ENCODE measurements at regions not wholly inside any gene's neighbourhood (a gene's known extent, or its start where the extent isn't known, plus 50 kb on each side); places are given as distances from the start of the nearest gene placed in this dataset.
"Not testable (repeated sequence)": the region's sequence is repeated elsewhere in the genome, so short reads cannot be mapped to it uniquely, and the experiment has no call there.

DNA sequence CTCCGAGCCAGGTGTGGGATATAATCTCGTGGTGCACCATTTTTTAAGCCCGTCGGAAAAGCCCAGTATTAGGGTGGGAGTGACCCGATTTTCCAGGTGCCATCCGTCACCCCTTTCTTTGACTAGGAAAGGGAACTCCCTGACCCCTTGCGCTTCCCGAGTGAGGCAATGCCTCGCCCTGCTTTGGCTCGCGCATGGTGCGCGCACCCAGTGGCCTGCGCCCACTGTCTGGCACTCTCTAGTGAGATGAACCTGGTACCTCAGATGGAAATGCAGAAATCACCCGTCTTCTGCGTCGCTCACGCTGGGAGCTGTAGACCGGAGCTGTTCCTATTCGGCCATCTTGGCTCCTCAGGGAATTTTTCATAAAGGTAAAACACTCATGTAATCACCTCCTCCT is 63.9 kb downstream of the RWDD3 start:
- DNase-seq, result not testable (repeated sequence)

DNA sequence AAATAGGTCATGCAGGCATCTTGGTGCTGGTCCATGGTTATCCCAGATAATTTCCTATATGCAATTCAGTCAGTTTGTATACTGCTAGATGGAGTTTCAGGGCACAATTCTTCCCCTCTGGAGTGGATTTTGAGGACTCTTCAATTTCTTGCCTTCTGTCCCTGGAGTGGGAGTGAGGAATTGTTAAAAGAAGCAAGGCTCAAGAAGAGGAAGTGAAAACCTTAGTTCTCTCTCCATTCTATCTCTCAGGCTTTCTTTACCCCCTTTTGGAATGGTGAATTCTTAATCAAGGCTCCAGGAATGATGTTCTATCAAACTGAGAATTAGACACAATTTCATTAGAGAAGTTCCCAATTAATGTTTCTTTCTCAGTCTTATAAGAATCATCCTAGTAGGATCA is 67.1 kb downstream of the RWDD3 start:
- no peak for DNase-seq

DNA sequence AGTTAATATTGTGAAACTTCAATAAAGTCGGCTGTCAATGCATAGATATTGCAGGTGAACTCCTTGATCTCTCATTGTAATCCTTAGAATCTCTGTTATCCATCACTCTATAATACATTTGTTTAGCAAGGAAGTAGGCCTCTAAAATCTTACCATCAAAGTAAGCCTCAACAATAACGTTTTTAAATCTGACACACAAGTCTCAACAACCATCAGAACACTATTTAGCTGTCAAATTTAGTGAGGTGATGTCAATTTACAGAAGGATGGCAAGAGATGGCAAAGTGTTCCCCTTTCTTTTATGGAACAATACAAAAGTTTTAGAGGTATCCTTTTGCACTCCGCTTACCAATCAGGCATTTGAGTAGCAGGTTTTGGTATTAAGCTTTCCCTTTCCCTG is 67.6 kb downstream of the RWDD3 start:
- no peak for DNase-seq

DNA sequence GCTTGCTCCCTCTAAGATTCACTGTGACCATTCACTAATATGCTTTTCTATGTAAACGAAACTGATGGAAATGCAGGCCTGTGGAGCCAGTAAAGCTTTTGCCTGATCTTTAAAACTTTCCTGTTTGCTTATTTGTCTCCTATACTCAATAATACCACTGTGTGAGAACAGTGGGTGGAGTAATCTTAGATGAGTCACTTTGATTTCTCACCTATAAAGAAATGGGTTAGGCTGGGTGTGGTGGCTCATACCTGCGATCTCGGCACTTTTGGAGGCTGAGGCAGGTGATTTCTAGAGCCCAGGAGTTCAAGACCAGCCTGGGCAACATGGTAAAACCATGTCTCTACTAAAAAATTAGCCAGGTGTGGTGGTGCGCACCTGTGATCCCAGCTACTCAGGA is 70.8 kb downstream of the RWDD3 start:
- no peak for DNase-seq

DNA sequence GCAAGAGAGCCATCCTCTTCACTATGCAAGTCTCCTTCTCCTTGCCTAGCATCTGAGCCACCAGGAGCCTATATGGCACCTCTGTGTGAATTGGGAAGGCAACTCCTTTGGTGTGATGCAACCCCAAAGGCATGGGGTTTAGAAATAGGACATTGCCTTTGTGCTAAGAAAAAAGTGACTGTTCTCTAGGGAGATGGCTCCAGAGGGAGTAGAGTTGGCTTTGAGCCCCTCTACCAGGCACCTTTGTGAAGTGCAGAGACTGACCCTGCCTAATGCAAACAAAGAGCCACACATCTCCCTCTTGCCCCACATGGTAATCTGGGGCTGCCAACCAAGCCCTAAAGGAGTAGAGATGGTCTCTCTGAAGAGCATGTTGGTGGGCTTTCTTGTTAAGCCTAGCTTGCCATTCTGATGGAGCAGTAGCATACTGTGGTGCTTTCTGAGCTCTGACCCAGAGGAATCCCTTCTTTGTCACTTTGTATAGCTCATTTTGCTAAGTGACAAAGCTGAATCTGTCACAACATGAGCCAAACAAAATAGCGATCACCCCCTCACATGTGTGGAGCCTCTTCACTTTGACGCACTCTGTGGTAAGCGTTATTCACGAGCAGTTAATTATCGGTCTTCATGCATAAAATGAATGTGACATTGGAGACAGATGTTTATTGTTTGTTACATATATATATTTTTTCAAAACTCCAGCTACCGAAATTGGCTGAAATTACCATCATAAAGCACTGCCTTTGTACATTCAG is 74.4 kb downstream of the RWDD3 start:
- DNase-seq, result no peak

DNA sequence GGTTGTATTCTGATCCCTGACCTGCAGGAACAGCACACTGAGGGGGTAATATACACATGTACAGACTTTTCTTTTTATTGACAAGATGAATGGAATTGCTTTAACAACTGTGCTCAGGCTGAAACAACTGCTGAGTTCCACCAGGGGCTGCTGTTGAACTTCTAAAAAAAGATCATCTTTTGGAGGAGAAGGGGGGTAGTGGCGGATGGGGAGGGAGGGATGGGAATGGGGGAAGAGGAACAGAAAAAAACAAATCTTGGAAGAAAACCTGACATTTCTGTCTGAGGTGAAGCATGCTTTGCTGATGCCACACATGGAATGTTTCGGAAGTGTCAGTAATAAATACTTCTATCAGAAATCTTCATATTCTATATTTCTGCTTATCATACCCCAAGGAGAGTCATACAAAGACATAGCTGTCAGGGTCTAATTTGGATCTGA is 75.0 kb downstream of the RWDD3 start:
- DNase-seq, result no peak

DNA sequence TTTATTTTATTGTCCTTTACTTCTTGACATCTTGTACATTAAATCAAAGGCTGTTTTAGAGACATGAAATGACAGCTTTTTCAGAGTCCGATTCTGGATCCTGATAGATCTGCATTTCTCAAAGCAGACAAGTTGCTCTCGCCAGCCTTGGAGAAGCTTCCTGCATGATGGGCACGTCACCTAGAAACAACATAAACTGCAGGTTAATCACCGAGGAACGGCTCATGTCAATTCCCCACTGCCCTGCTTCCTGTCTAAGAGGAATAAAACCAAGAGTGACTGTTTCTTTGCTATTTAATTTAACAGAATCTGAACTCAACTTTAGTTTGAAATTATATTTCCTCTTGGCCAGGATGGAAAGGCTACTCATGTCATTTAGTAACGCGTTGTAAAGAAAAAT is 77.0 kb downstream of the RWDD3 start:
- DNase-seq, result no peak

DNA sequence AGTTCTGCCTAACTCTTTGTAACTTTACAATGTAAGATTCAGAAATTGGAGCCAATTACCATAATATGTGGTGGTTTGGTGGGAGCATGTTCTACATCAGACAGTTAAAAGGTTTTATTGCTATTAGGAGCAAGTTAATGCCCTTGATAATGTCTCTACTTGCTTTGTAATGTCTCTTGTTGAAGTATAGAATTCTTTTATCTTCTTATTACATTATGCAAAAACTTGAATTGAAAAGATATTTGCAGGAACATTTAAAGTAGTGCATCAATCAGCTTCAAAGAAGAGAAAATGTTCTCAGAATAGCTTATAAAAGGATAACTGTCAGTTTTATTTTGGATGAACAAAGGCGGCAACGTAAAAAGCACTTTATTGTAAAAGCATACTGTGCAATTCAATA is 77.8 kb downstream of the RWDD3 start:
- no peak for DNase-seq

DNA sequence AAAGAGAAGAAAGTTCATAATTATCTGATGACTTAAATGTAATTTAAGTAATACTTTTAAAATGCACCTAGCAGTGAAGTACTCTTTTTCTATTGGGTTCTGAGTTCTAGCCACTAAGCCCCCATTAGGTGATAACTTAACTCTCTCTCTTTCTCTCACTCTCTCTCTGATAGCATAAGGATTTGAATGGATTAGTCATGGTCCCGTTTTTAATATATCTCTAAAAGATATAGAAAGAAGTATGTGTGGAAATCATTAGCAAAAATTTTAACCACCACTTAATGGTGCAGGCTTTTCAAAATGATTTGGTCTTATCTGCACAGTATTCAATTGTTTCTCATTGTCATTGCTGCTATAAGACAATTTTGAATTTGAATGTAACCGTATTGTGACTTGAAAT is 78.2 kb downstream of the RWDD3 start:
- DNase-seq, result no peak

DNA sequence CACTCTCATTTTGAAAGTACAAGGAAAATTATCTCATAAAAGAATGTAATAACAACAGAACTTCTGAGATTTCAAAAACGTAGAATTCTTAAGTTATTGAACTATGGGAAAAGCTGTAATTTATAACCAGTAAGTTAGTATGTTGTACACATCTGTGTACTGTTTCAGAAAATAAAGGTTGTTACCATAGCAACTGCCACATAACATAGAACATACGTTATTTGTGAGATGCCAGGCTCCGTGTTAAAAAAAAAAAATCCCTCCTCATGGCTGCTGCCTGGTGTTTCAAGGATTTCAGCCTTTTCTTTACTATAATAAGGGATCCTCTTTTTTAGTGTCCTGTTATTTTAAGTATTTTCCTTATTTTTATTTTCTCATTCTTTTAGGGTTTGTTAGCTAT is 79.5 kb downstream of the RWDD3 start:
- DNase-seq, result no peak

DNA sequence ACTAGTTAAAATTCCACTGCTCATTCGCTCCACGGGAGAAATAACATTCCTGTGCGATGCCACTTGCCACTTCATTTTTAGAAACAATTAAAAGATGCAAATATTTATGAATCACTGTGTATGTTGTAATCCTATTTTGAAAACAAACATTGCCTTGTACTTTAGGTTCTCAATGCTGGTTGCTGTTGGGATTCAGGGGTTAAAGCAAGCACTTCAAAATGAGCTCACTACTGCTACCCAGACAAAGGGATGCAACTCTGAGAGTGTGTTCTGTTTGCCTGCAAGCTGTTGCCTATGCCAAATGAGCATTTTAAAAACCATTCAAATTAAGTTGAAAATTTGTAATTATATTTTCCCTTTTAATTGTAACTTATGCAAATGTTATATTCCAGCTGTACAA is 87.5 kb downstream of the RWDD3 start:
- no peak for DNase-seq

DNA sequence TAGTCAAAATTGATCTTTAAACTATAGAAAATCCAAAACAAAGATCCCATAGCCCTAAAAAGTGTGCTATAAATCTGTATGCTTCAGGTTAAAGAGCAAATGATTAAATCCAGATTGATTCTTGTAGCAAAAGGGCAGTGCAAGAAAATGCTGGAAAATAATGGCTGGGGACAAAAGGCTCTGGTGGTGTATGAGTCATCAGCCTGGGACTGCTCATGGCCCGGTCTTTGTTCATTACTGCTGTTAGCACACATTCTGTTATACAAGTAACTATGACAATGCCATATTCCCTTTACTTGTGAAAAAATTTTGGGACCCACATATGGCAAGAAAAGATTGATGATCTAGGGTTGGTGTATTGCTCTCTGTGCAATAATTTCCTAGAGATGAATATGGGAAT is 89.1 kb downstream of the RWDD3 start:
- no peak for DNase-seq

DNA sequence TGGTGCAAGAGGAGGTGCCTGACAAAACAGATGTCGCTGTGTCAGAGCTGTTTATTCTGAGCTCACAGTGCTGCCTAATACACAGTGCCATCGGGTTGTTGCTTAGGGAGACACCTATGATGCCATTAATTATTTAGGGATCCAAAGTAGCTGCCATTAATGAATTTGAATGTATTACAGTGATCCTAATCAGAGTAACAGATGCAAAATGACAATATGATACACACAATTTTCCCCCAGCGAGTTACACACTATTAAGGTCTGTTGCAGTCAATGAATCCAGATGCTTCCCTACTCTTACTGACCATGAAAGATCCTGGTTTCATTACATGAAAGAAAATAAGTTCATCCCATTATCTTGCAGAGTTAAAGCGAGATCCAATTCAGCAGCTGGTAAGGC is 91.3 kb downstream of the RWDD3 start:
- no peak for DNase-seq

DNA sequence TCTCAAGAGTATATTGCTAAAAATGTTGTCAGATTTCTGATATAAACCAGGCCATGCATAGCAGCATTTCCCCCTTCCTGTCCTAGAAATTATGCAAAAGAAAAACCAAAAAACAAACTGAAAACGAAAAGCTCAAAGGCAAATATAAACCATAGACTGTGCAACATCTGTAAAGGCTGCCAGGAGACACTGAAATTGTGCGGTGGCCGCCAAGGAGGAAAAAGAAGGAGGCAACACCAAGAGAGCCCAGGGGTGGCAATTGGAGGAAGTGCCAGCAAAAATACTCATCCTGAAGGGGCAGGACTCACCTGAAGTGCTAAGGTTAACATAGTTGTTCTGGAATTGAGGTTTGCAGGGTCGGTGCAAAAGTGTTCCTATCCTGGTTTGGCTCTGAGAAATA is 92.0 kb downstream of the RWDD3 start:
- DNase-seq, result no peak

DNA sequence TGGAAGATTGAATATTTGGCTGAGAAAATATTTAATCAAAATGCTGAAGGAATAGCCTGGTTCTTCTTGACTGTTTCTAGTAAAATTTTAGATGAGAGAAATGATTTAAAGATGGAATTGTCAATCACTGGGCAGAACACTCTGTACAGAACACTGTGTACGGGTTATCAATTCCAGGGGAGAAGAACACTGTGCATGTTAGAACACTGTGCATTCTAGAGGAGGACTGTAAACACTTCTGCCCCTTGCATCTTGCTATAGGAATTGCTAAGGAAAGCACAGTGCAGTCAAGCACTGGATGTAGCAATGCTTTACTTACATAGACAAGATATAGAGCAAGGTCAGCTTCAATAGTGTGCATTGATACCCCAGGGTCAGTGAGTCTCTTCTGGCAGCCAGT is 98.7 kb downstream of the RWDD3 start:
- DNase-seq, result no peak

DNA sequence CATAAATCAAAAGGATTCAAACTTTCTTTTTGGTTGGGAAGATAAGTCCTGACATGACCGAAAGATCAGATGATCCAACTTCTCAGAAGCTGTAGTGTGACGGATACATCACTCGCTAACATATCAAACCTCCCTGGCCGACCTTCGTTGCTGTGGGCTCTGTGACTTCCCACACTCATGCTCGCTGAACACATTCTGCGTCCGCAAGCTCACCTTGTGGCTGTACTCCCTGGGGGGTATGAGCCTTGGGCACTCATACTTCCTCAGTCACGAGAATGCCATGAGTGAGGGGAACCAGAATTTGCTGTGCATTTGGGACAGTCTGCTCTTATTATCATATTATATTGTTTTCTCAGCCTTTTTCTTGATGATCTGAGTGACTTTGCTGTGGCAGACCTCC is 105.4 kb downstream of the RWDD3 start:
- no peak for DNase-seq

DNA sequence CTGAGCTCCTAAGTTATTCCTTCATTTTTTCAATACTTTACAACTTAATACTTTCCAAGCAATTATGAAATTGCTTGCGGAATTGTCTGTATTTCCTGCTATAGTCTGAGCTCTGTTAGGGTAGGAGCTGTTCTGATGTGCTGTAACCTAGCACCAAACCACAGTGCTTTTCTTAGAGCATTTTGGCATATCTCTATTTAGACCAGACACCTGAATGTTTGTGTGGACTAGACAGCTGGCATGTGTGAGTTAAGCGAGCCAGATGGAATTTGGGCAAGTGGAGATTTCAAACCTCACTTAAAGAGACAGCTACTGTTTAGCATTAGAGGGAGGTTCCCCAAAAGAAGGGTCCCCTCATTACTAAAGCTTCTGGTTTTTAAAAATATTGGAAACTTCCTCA is 106.1 kb downstream of the RWDD3 start:
- no peak for DNase-seq

DNA sequence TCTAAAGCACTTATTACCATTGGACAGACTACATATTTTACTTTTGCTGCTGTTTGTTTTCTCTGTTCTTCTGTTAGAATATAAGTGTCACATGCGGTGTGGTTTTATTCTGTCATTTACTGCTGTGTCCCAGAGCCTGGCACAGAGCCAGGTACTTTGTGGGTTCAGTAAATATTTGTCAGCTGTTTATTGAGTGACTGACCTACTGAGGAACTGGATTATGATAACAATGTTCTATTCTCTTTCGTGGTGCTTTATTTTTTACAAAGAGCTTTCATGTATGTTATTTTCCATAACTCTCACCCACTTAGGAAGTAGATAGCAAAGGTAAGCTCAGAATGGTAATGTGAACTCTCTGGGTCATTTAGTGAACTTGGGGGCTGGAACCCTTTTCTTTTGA is 118.8 kb downstream of the RWDD3 start:
- DNase-seq, result no peak

DNA sequence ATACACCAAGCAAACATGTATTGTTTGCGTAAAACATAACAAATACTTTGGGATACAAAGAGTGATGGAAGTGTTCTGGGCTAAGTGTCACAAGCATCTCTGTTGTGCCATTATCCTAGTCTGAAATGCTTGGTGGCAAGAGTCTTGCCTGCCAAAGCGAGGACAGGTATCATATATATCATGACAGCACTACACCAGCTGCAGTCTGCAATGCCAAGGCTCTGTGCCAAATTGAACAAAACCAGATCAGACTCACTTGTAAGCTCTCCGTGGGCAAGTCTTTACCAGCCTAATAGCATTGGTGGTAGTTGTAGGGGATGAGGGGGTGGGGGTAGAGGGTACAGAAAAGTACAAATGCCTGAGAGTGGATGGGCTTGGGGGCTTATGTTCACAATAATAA is 119.2 kb downstream of the RWDD3 start:
- no peak for DNase-seq

DNA sequence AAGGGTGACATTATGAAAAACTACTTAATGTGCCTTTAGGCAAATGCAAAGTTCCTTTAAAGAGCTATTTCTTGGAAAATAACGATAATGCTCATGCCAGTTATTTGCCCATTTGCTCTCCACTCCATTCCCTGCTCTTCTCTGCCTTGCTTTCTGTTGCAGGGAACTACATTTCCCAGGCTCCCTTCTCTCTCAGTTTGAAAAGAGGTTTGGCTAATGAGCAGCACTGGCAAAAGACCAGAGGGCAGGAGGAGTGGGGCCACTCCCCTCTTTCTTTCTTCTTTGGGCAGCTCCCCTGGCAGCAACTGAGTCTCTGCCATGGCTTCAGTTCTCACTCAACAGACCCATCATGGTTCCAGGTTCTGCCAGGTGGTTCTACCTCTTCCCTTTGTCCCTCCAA is 130.5 kb downstream of the RWDD3 start:
- DNase-seq, result no peak

DNA sequence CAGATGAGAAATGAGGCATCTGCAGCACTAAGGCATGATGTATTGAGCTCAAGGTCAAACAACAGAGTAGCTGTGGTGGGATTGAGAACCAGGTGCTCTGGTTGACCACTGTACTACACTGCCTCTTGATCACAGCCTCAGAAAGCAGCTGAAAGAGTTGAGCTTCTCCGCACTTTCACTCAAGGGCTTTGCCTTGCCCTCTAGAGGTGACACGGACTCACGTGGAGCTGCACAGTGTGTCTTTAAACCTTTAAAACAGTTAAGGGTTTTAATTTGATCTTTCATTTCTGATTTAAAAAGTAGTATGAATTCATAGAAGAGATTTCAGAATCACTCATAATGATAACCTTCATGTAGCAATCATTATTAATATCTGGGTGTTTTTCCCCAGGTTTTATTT is 132.5 kb downstream of the RWDD3 start:
- DNase-seq, result no peak

DNA sequence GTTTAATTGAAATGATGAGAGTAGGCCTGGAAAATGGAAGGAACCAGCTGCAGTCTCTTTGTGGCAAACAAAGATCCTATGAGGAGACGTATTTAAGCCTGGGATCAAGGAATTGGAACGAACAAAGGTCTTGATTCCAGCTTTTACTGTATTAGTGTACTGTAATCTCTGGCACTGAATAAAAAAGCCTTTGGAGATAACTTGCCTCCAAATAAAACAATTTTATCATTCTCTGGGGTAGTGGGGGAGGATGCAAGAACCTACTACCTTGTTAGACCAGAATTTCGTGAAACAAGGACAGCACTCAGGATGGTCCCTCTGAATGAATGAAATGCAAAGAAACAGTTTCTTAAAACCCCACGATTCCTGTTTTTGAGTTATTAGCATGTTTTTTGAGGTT is 134.2 kb downstream of the RWDD3 start:
- no peak for DNase-seq

DNA sequence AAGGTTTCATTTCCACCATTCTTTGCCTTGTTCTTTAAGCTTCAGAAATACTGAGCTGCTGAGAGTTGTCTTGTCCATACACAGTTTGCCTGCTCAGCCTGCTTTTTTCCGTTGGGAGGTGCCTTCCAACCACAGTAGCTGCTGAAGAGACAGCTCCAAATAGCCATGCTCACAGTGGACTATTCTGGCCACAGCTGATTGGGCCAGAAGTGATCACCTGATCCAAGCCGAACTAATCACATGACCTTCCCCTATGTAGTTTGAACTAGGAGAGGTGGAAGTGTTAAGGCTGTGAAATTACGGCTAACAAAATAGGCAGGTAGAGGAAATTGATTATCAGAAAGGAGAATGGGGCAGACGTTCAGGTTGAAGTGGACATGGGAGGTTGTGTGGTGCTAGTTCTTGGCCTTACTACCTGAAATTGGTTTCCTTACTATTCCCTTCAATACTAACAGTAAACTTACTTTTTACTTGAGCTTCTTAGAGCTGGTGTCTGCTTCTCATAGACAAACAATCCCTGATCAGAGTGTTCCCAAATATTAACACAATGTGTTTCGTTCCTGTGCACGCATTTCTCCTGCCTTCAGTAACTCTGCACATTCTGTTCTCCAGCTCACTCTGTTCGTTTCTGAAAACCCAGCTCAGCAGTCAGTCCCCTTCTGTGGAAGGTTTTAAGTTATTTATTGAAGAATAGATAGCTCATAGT is 136.1 kb downstream of the RWDD3 start:
- no peak for DNase-seq

DNA sequence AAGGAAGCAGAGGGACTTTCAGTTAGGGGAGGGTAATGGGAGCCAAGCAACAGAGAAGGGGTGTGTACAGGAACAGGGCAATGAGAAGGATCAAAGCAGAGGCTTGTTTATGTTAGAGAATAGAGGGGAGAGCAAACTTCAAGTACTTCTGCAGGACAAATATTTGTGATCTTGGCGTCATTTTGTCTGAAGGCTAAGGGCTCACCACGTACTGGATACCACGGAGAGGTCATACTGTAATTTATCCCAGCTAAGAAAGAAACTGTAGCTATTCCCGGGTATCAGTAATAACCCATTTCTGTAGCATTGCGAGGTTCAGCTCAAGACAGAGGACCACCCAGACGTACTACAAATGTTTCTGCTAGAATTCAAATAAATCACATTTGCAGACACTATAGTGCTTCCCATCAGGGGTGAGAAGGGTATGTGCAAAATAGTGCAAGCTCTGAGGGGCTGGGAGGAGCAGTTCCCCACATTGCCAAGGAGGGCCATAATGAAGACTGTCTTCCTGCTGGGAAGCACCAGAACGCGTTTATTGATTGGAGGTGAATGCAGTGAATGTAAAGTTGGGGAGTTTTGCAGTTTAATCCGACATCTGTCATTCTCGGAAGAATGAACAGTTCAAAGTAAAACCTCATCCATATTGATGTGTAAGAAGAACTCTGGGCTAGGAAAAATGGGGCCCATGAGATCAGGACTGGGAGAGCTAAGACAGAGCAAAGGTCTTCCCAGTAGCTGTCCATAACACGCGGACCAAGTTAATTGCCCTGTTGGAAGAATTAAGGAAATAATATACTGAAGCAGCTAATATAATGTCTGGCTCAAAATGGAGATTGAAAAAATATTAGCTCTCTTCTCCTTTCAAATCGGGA is 136.9 kb downstream of the RWDD3 start:
- no peak for DNase-seq

All from suppressor macrophage treated with lipopolysaccharide for 4 hours (primary cell).